T-cell (primary cell): ENCODE measurements at regions not wholly inside any gene's neighbourhood (a gene's known extent, or its start where the extent isn't known, plus 50 kb on each side); places are given as distances from the start of the nearest gene placed in this dataset.

Experiments used
- ATAC-seq, 4 experiments: fragments of 200-7000 bp in 3 of 4; fragments of 150-1000 bp in 1 of 4; cut with Tn5 transposase; replicated peaks in 1 of 4; 1 replicate in 3 of 4; 2 replicates in 1 of 4; pipeline ENCODE4 v1.10.0; 2021; ENCODE audit warnings: moderate library complexity in 3 of 4, mild to moderate bottlenecking in 2 of 4, moderate number of reproducible peaks in 1 of 4
- CTCF ChIA-PET, 2 donors: fragments of 300-600 bp; sonication (Branson Sonifier 250); formaldehyde crosslinking; loops; one replicate each; lab custom pipeline; 2022; ENCODE audit warnings: antibody characterized with exemption in 2 of 2; lab: Charles Lee
- POLR2A ChIA-PET, 2 donors: fragments of 300-600 bp; sonication (Branson Sonifier 250); formaldehyde crosslinking; loops; one replicate each; lab custom pipeline; 2022; ENCODE audit warnings: antibody characterized with exemption in 2 of 2; lab: Charles Lee
- DNase-seq, 35 experiments: peaks; one replicate each; pipeline versions ENCODE4 v3.0.0 to v3.0.0-alpha.2; 2013 to 2023
- H3K27ac ChIP-seq: one replicate; pipeline ENCODE4 v1.5.1; 2013; ENCODE audit warnings: low read length
- H3K27me3 ChIP-seq, 2 experiments: replicated peaks in 1 of 2; 1 replicate in 1 of 2; 2 replicates in 1 of 2; pipeline versions ENCODE4 v1.6.1 to v1.7.0; 2013; ENCODE audit warnings: low read length in 1 of 2, mixed read lengths in 1 of 2; ENCODE audit not compliant: control insufficient read depth in 2 of 2, insufficient read depth in 2 of 2; ENCODE audit errors: extremely low read depth in 1 of 2
- H3K36me3 ChIP-seq, 2 donors: 1 replicate in 1 of 2; 2 replicates in 1 of 2; pipeline versions ENCODE4 v1.6.1 to v1.7.0; 2013; ENCODE audit warnings: low read length in 1 of 2; ENCODE audit not compliant: control insufficient read depth in 2 of 2, insufficient read depth in 1 of 2; ENCODE audit errors: extremely low read depth in 1 of 2
- H3K4me1 ChIP-seq, 2 experiments: 1 replicate in 1 of 2; 2 replicates in 1 of 2; pipeline versions ENCODE4 v1.6.1 to v1.7.0; 2013; ENCODE audit warnings: low read length in 2 of 2, mixed read lengths in 1 of 2; ENCODE audit not compliant: insufficient read depth in 2 of 2, control insufficient read depth in 1 of 2; ENCODE audit errors: extremely low read depth in 1 of 2
- H3K4me3 ChIP-seq, 2 donors: 1 replicate in 1 of 2; 2 replicates in 1 of 2; pipeline versions ENCODE4 v1.5.1 to v1.7.0; 2013; ENCODE audit warnings: mild to moderate bottlenecking in 2 of 2, low read length in 1 of 2, moderate library complexity in 1 of 2; ENCODE audit not compliant: control insufficient read depth in 1 of 2; ENCODE audit errors: extremely low read depth in 1 of 2
- H3K9me3 ChIP-seq: 2 replicates; pipeline ENCODE4 v1.7.0; 2013
- H3K27ac Mint-ChIP-seq, 2 donors: one replicate each; pipeline ENCODE4 v1.8.0; 2020 to 2021; ENCODE audit warnings: mild to moderate bottlenecking in 2 of 2, mixed read lengths in 2 of 2
- H3K27me3 Mint-ChIP-seq, 2 donors: one replicate each; pipeline ENCODE4 v1.8.0; 2021 to 2022; ENCODE audit warnings: mixed read lengths in 2 of 2
- H3K36me3 Mint-ChIP-seq: one replicate; pipeline ENCODE4 v1.8.0; 2021; ENCODE audit warnings: mixed read lengths
- H3K4me1 Mint-ChIP-seq, 3 donors: one replicate each; pipeline ENCODE4 v1.8.0; 2020 to 2022; ENCODE audit warnings: mixed read lengths in 3 of 3, mild to moderate bottlenecking in 1 of 3
- H3K4me3 Mint-ChIP-seq, 3 donors: one replicate each; pipeline ENCODE4 v1.8.0; 2020 to 2022; ENCODE audit warnings: mild to moderate bottlenecking in 3 of 3, mixed read lengths in 3 of 3, moderate library complexity in 3 of 3
- H3K9me3 Mint-ChIP-seq, 3 donors: one replicate each; pipeline ENCODE4 v1.8.0; 2020 to 2022; ENCODE audit warnings: mixed read lengths in 3 of 3
- WGBS: methylation state at CpG from one replicate; pipeline ENCODE4 v1.1.5; 2013; ENCODE audit warnings: missing lambda C conversion rate; ENCODE audit not compliant: insufficient coverage; 5-methylcytosine and 5-hydroxymethylcytosine counted together

- ChIA-PET CTCF (interaction anchor here in 1 of 2 donors (0.6 kb wide), 1 partner anchor 21 kb away, joined by 5 read pairs; no protein-coding TSS in a partner anchor), POLR2A (no interaction called here)
- ATAC-seq, result no peak
- Histone ChIP-seq H3K4me1 (no peaks in the 10 kb centered on the region), H3K36me3 (no peaks in the 10 kb centered on the region), H3K4me3 (no peak overlapping the region), H3K27ac (no peak overlapping the region), H3K9me3 (no peaks in the 10 kb centered on the region), H3K27me3 (no peaks in the 10 kb centered on the region)
- DNase-seq, result no peak
- no peaks in the 10 kb centered on the region for H3K4me1 Mint-ChIP-seq
- peaks cover 0 to 7% (median 0%) of the 10 kb centered on the region in 3 donors for H3K9me3 Mint-ChIP-seq
- H3K27ac Mint-ChIP-seq, result no peak overlapping the region
- H3K27me3 Mint-ChIP-seq, result peaks cover 7 to 14% of the 10 kb centered on the region in 2 donors
- no peaks in the 10 kb centered on the region for H3K36me3 Mint-ChIP-seq
- no CpG with 5 or more reads among the region's 1 CpG for WGBS
- no peak overlapping the region for H3K4me3 Mint-ChIP-seq
Observed at GRCh38 chr13:91286317-91286716, 61.2 kb upstream of the MIR17HG start.

GRCh38 chr13:91291078-91291477 lies 56.4 kb upstream of the MIR17HG start:
- Mint-ChIP-seq H3K36me3 (no peaks in the 10 kb centered on the region), H3K4me3 (no peak overlapping the region)
- WGBS, result 100% methylated on average over 1 of the region's 2 CpGs

GRCh38 chr13:91292630-91293221 lies 54.8 kb upstream of the MIR17HG start:
- Histone ChIP-seq H3K36me3 (no peaks in the 10 kb centered on the region), H3K27me3 (peaks cover 0 to 3% of the 10 kb centered on the region in 2 experiments), H3K27ac (no peak overlapping the region), H3K9me3 (no peaks in the 10 kb centered on the region), H3K4me3 (no peak overlapping the region), H3K4me1 (no peaks in the 10 kb centered on the region)
- no peak overlapping the region for H3K4me3 Mint-ChIP-seq
- DNase-seq, result no peak
- CTCF ChIA-PET, result no interaction called here
- no peaks in the 10 kb centered on the region for H3K36me3 Mint-ChIP-seq
- peaks cover 0 to 7% (median 0%) of the 10 kb centered on the region in 3 donors for H3K9me3 Mint-ChIP-seq
- peaks cover 6 to 7% of the 10 kb centered on the region in 2 donors for H3K27me3 Mint-ChIP-seq
- 81% methylated on average over 4 of the region's 7 CpGs for WGBS
- ATAC-seq, result no peak
- POLR2A ChIA-PET, result no interaction called here
- H3K4me1 Mint-ChIP-seq, result no peaks in the 10 kb centered on the region
- no peak overlapping the region for H3K27ac Mint-ChIP-seq

More at GRCh38 chr13:91291078-91291477, 56.4 kb upstream of the MIR17HG start:
- peaks cover 0 to 7% (median 0%) of the 10 kb centered on the region in 3 donors for H3K9me3 Mint-ChIP-seq
- H3K27ac Mint-ChIP-seq, result no peak overlapping the region
- ChIA-PET POLR2A (no interaction called here), CTCF (no interaction called here)
- H3K4me1 Mint-ChIP-seq, result no peaks in the 10 kb centered on the region
- no peak for ATAC-seq
- Histone ChIP-seq H3K4me3 (no peak overlapping the region), H3K9me3 (no peaks in the 10 kb centered on the region), H3K27ac (no peak overlapping the region), H3K27me3 (peaks cover 0 to 2% of the 10 kb centered on the region in 2 experiments), H3K4me1 (no peaks in the 10 kb centered on the region), H3K36me3 (no peaks in the 10 kb centered on the region)
- H3K27me3 Mint-ChIP-seq, result peaks cover 3% of the 10 kb centered on the region in 2 donors
- DNase-seq, result no peak

- Mint-ChIP-seq H3K27ac (no peak overlapping the region), H3K9me3 (no peaks in the 10 kb centered on the region), H3K27me3 (peaks cover 7 to 13% of the 10 kb centered on the region in 2 donors)
Observed at GRCh38 chr13:91295712-91296410, 51.6 kb upstream of the MIR17HG start.

GRCh38 chr13:91297503-91297902 lies 50.0 kb upstream of the MIR17HG start:
- no peaks in the 10 kb centered on the region for H3K4me1 Mint-ChIP-seq
- H3K27me3 ChIP-seq, result peaks cover 0 to 3% of the 10 kb centered on the region in 2 experiments
- H3K36me3 Mint-ChIP-seq, result no peaks in the 10 kb centered on the region
- DNase-seq (no peak), ATAC-seq (no peak)
- no peaks in the 10 kb centered on the region for H3K4me1 ChIP-seq
- H3K27ac Mint-ChIP-seq, result no peak overlapping the region
- no peaks in the 10 kb centered on the region for H3K9me3 Mint-ChIP-seq
- no peak overlapping the region for H3K4me3 ChIP-seq
- H3K27ac ChIP-seq, result no peak overlapping the region
- no peaks in the 10 kb centered on the region for H3K36me3 ChIP-seq
- H3K9me3 ChIP-seq, result no peaks in the 10 kb centered on the region
- WGBS, result no CpG with 5 or more reads among the region's 2 CpGs
- H3K27me3 Mint-ChIP-seq, result peaks cover 7 to 13% of the 10 kb centered on the region in 2 donors
- POLR2A ChIA-PET, result no interaction called here
- CTCF ChIA-PET, result no interaction called here
- H3K4me3 Mint-ChIP-seq, result no peak overlapping the region

More at GRCh38 chr13:91295712-91296410, 51.6 kb upstream of the MIR17HG start:
- Mint-ChIP-seq H3K36me3 (no peaks in the 10 kb centered on the region), H3K4me3 (no peak overlapping the region), H3K4me1 (no peaks in the 10 kb centered on the region)
- Histone ChIP-seq H3K27ac (no peak overlapping the region), H3K4me1 (no peaks in the 10 kb centered on the region), H3K36me3 (no peaks in the 10 kb centered on the region), H3K4me3 (no peak overlapping the region), H3K9me3 (no peaks in the 10 kb centered on the region), H3K27me3 (peaks cover 0 to 3% of the 10 kb centered on the region in 2 experiments)
- no peak for ATAC-seq
- ChIA-PET CTCF (no interaction called here), POLR2A (no interaction called here)
- no peak for DNase-seq
- 70% methylated on average over 6 of the region's 15 CpGs for WGBS
